ENCODE measurements at regions not wholly inside any gene's neighbourhood (a gene's known extent, or its start where the extent isn't known, plus 50 kb on each side); places are given as distances from the start of the nearest gene placed in this dataset.

- no peak for DNase-seq
Observed at GRCh38 chr1:182114627-182115023, 53.1 kb upstream of the ZNF648 start.

GRCh38 chr1:182113879-182114626 is 52.5 kb upstream of the ZNF648 start:
- no peak for DNase-seq

GRCh38 chr1:182111496-182111895 is 50.0 kb upstream of the ZNF648 start:
- DNase-seq: no peak

All from NK-92 treated with Interleukin-12 subunit alpha and Interleukin-12 subunit beta, amount 100 ng/mL, for 24 hours (cell line).